HG03342 (cell line): ENCODE measurements at regions not wholly inside any gene's neighbourhood (a gene's known extent, or its start where the extent isn't known, plus 50 kb on each side); places are given as distances from the start of the nearest gene placed in this dataset.
"Not testable (repeated sequence)": the region's sequence is repeated elsewhere in the genome, so short reads cannot be mapped to it uniquely, and the experiment has no call there.

Experiments
- ATAC-seq: cut with Tn5 transposase; IDR thresholded peaks from one replicate; pipeline ENCODE4 v1.9.1; 2021; ENCODE audit warnings: mild to moderate bottlenecking, moderate library complexity; ENCODE audit not compliant: unreplicated experiment

- ATAC-seq: no peak
Observed at GRCh38 chr3:106425026-106425425, 556.2 kb upstream of the CBLB start.

- ATAC-seq: no peak
Observed at GRCh38 chr3:106425916-106426315, 557.1 kb upstream of the CBLB start.

- no peak for ATAC-seq
Observed at GRCh38 chr3:106428565-106428994, 559.8 kb upstream of the CBLB start.

- no peak for ATAC-seq
Observed at GRCh38 chr3:106431721-106432120, 562.9 kb upstream of the CBLB start.

GRCh38 chr3:106435899-106436453 is 567.2 kb upstream of the CBLB start:
- no peak for ATAC-seq

- no peak for ATAC-seq
Observed at GRCh38 chr3:106438887-106439286, 570.1 kb upstream of the CBLB start.

GRCh38 chr3:106440672-106441071 is 571.9 kb upstream of the CBLB start:
- ATAC-seq: no peak

GRCh38 chr3:106446271-106446670 is 577.5 kb upstream of the CBLB start:
- ATAC-seq: no peak

GRCh38 chr3:106447723-106448301 is 579.0 kb upstream of the CBLB start:
- ATAC-seq: no peak

- not testable (repeated sequence) for ATAC-seq
Observed at GRCh38 chr3:106448372-106448966, 579.7 kb upstream of the CBLB start.

- ATAC-seq: no peak
Observed at GRCh38 chr3:106452096-106452495, 583.3 kb upstream of the CBLB start.

- no peak for ATAC-seq
Observed at GRCh38 chr3:106454497-106454896, 585.7 kb upstream of the CBLB start.

- ATAC-seq: peak; percentile 97
Observed at GRCh38 chr3:106457281-106458180, 588.7 kb upstream of the CBLB start.

GRCh38 chr3:106458952-106459351 is 590.1 kb upstream of the CBLB start:
- no peak for ATAC-seq

- no peak for ATAC-seq
Observed at GRCh38 chr3:106466881-106467280, 598.1 kb upstream of the CBLB start.

GRCh38 chr3:106473576-106474475 is 605.0 kb upstream of the CBLB start:
- ATAC-seq: no peak

GRCh38 chr3:106482451-106482850 is 613.6 kb upstream of the CBLB start:
- no peak for ATAC-seq

- ATAC-seq: no peak
Observed at GRCh38 chr3:106485217-106485616, 616.4 kb upstream of the CBLB start.

GRCh38 chr3:106485802-106486201 is 617.0 kb upstream of the CBLB start:
- no peak for ATAC-seq

- ATAC-seq: not testable (repeated sequence)
Observed at GRCh38 chr3:106486945-106487639, 618.3 kb upstream of the CBLB start.
